SKM-1 (cell line): ENCODE measurements at regions not wholly inside any gene's neighbourhood (a gene's known extent, or its start where the extent isn't known, plus 50 kb on each side); places are given as distances from the start of the nearest gene placed in this dataset.
A peak's percentile ranks its signal among the peaks of the same experiment; 100 is the strongest.
"Not testable (repeated sequence)": the region's sequence is repeated elsewhere in the genome, so short reads cannot be mapped to it uniquely, and the experiment has no call there.

ENCODE experiments used
- DNase-seq: peaks from one replicate; lab custom pipeline; 2025; ENCODE audit not compliant: unreplicated experiment; lab: John Stamatoyannopoulos, UW

DNA sequence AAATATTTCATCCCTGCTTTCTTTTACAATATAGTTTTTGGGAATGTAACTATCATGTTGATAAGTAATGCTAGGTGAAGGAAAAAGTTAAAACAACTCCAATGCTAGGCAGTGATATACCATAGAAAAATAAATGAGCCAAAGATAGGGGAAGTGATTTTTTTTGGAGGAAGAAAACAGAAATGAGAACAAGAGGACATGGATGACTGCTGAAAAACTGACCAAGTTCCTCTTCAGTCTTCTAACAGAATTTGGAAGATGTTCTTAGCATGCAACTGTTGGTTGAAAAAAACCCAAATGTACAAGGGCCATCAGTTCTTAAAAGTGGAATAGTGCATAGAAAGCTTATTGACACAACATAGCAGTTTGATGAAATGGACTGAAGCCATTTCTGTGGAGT is 262.5 kb upstream of the STARD13 start:
- peak; percentile 51 for DNase-seq

DNA sequence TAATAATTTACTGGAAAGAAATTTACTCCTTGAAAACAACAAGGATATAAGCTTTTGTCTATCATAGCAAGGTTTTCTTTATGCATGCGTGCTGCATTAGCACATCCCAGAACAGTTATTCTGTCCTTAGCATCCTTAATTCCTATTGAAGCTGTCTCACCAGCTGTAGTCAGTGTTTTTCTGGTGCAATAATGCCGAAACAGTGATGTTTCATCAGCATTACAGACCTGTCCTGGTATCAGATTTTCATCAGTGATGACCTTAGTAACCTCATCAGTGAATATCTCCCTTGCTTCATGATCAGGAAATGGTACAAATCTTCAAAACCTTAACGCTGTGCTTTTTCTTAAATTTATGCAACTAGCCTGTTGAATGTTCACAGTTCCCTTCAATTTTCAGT is 264.7 kb upstream of the STARD13 start:
- DNase-seq, result no peak

DNA sequence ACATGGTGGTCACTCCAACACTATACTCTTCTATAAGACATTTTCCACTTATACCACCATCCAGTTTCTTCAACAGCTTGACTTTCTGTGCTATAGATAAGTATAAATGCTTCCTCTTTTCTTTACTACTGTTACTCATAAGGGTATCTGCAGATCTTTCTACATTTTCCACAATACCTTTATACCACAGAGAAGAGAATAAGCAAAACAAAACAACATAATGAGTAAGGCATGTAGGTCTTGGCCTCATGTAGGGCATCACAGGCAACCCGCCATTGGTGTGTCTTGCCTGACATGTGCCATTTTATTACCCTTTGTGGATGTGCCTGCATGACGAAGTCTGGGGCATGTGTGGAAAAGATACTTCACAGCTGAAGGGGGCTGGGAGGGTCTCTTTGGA is 265.3 kb upstream of the STARD13 start:
- no peak for DNase-seq

DNA sequence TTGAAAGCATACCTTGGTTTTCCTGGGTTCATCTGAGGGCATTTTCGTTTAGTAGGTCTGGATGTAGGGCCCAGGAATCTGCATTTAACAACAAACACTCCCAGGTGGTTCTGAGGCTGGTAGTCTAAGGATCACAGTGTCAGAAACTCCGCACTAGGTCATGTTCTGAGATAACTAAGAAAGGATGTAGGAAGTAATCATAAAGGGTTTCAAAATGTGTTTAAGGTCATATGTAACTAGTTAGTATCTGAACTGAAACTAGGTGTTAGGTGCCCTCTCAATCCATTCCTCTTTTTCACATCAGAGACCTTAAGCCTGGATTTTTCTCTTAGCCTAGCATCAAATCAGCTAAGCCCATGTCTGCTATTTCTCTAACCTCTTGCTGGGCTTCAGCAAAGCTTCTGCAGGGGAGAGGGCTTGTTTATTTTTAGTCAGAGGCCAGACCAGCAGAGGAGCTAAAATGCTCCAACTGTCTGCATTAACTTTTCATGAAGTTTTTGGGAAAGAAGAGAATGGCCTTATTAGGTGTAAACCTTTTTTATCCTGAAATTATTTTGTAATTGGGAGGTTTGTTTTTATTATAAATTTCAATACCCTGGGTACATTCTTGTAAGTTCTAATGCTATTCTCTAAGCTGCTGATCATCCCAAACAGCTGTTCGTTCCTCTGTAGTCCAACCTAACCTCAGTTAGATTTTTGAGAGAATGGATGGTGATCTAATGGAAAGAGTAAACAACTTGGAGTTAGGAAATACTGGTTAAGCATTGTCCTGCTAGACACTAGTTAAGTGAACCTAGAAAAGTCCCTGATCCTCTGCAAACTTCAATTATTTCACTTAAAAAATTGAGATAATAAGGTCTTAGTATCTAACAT is 262.8 kb upstream of the RFC3 start:
- DNase-seq, result no peak

DNA sequence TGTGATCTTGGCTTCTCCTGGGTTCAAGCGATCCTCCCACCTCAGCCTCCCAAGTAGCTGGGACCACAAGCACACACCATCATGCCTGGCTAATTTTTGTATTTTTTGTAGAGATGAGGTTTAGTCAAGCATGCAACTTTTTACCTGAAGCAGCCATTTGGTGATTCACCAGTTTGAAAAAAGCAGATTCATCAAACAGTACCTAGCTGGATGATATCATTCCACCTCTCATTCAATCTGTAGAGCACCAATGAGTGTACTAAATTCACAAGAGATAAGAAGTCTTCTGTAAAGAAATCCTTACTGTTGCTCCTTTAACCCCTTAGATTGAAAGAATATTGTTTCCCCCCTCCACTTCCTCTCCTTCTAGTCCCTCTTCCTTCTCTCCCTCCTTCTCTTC is 261.1 kb upstream of the RFC3 start:
- DNase-seq, result no peak

DNA sequence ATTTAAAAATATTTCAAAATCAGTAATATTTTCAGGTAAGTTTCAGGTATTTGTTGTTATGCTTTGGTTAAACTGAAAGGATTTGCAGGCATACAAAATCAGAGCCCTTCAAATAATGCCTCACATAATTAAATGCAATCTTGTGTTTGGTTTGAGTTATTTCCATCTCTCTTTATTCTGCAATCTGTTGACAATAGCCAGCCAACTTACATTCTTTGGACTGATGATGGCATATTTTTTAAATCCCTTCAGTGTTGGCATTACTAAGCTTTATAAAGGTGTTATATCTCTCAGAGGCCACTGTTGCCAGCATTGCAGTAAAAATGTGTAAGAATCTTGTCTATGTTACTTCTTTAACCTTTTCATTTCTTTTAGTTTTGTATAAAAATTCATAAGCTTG is 257.2 kb upstream of the RFC3 start:
- no peak for DNase-seq

DNA sequence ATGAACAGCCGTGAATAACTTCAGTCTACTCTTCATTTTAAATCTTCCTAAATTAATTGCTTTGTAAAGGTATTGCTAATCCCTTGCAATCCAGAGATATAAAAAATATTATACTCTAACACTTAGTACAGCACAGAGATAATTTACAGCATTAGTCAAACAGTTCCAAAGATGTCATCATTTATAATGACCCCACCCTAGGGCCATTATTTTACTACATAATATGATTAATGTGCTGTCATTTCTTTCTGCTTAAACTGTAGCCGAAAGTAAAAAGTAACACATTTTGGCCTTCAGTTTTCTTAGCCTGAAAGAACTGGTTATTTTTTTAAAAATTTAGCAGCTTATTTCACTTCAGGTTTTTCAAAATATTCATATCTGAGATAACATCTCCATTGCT is 256.3 kb upstream of the RFC3 start:
- DNase-seq, result no peak

DNA sequence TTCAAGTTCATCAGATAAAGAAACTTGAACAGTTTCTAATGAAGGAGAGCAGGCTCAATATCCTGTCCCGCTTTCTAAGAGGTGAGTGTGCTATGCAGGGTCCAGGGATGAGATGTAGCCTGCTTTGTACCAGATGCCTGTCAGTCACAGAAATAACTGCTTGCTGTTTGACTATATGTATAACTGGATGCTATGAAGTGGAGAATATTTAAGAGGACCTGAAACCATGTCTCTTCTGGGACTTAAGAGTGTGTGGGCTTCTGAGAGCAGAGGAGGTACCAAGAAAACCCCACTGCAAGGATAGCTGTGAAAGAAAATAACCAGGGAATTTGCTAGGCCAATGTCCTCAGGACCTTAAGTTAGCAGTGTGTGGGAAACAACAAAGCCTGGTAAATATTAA is 246.3 kb upstream of the RFC3 start:
- DNase-seq, result no peak

DNA sequence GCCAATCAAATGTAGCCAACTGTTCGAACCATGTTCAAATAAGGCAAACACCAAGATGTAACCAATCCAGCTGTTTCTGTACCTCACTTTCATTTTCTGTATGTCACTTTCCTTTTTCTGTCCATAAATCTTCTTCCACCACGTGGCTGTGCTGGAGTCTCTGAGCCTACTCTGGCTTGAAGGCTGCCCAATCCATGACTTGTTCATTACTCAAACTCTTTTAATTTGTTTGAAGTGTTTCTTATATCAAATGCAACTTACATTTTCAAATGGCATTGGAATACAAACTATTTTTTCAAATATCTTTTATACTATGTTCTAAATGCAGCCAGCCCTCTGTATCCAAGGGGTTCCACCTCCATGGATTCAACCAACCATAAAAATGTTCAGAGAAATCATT is 245.6 kb upstream of the RFC3 start:
- not testable (repeated sequence) for DNase-seq

DNA sequence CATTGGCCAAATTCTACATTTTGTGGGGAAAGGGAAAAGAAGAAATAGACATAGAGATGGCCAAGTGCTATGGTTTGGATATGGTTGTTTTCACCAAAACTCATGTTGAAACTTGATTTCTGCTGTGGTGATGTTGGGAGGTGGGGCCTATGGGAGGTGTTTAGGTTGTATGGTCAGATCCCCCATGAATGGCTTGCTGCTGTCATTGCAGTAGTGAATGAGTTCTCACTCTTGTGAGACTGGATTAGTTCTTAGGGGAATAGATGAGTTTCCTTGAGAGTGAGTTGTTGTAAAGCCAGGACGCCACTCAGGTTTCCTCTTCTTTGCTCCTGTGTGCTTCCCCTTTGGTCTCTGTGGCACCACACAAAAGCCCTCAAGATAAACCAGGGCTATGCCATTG is 242.6 kb upstream of the RFC3 start:
- DNase-seq, result no peak

DNA sequence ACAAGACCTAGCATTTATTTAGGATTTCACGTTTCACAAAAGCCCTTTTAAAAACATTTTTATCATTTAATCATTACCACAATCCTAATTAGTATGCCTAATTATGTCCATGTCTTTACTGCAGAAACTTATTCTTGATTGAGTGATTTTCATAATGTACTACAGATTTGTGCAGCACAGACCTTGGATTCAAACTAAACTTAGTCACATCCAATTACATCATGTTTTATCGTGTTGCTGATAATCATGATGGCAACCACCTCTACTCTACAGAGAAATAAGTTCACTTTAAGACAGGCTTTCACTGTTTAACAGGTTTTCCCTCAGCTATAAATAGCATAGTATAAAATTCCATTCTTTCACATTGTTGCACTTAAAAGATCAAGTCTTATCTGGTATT is 240.9 kb upstream of the RFC3 start:
- DNase-seq, result no peak

DNA sequence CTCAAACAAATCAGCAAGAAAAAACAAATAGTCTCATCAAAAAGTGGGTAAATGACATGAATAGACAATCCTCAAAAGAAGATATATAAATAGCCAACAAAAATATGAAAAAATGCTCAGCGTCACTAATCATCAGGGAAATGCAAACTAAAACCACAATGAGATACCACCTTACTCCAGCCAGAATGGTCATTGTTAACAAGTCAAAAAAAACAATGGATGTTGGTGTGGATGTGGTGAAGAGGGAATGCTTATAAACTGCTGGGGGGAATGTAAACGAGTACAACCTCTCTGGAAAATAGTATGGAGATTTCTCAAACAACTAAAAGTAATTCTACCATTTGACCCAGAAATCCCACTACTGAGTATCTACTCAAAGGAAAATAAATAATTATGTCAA is 239.2 kb upstream of the RFC3 start:
- DNase-seq, result no peak

DNA sequence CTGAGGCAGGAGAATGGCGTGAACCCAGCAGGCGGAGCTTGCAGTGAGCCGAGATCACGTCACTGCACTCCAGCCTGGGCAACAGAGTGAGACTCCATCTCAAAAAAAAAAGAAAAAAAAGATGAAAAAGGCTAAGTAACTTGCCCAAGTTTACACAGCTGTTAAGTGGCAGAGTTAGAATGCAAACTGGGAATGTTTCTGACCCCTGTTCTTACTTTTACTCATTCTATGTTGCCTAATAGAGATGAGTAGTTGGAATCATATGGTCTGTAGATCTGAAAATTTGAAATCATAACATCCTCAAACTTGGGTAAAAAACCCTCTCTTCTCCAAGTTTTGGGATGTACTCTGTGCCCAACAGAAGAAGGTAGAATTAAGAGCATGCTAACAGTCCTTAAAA is 235.8 kb upstream of the RFC3 start:
- no peak for DNase-seq

DNA sequence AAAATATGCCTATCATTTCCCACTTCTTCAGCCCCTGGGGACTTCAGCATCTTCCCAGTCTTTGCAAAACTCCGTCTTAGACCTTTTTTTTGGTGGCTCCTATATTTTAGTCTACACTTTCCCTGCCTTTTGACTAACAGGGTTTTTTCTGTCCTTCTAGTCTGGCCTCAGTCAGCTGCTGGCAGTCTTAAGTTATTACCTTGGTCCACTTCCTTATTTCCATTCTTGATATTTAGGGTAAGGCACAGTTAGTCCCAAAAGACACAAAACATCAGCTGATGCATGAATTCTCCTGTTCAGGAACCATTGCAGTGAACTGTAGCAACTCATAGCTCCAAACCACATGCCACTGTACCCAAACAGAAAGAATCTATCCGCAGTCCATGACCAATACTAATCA is 234.6 kb upstream of the RFC3 start:
- no peak for DNase-seq

DNA sequence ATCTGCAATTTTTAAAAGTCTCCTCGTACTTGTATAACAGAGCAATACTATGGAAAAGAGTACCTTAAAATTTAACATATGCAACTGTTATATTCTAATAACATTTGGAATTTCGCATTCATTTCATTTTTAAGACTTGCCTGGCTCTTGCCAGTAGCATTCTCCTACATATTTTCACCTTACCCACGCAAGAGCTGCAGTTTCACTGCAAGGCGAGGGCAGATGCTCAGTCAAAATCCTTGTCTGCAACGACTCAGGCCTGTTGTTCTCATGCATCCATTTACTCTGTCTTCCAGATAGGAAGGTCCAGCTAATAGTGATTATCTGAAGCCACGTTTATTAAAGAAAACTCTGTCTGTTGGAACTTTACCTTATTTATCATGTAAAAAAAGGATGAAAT is 227.0 kb upstream of the RFC3 start:
- no peak for DNase-seq

DNA sequence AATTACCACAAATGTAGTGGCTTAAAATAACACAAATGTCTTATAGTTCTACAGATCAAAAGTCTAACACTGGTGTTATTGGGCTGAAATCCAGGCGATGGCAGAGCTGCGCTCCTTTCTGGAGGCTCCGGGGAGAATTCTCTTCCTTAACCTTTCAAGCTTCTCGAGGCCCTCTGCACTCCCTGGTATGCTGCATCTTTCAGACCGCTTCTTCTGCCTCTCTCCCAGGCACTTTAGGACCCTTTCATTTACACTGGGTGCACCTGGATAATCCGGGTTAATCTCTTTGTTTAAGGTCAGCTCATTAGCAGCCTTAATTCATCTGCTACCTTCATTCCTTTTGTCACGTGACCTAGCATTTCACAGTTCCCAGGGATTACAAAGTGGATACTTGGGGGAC is 211.3 kb upstream of the RFC3 start:
- DNase-seq, result no peak

DNA sequence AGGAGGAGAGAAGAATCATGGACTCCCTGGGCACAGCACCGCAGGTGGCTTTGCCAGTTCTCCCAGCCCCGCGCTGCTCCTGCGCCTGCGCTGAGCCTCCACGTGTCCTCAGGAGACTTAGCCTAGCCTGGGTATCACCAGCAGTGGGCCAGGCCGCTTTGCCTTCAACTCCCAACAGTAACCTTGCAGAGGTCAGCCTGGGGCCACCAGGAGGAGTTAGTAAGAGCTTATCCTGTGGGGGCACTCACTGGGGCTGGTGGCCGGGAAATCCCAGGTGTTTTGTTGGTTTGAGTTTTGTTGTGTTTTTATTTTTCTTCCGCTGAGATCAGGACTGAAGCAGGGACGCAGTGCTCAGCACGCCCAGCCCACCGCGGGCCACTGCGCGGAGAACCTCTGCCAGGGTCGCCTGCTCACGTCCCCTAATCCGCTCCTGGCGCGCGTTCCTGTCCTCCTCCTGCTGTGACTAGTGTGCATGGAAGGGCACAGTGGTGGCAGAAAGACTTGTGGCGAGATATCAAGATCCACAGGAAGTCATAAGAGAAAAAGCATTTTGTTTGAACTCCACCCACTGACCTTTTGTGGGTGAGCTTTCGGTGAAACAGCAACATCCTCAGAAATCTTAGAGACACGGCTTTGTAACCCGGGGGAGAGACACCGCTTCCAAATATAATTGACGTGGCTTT is 207.4 kb upstream of the RFC3 start:
- DNase-seq, result no peak

DNA sequence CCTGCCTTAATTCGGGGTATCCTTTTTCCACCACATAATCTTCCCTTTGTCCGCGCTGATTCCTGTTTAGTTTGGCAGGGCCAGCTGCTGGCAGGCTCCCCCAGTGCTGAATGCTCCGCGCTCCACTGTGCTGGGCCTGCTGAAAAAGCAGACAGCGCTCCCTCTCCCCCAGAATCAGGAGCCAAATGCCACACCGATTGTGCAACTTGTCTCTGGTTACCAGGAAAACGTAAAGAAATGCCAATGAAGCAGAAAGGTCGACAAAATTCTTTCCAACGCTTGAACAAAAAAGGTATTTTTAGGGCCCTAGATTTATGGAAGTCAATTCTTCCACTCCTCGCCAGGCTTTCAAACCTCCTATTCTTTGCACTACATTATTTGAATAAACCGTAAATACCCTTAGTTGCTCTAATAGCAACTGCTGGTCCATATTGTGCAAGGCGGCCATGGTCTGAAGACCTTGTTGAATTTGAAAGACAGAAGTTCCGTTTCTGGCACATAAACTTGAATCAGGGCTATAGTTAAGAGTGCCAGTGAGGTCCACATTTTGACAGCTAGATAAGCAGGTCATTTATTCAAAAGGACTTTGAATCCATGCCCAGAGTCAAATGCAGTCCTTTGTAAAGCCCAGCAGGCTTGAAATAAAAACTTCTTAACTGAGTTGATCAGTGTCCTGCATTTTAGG is 206.7 kb upstream of the RFC3 start:
- DNase-seq, result no peak

DNA sequence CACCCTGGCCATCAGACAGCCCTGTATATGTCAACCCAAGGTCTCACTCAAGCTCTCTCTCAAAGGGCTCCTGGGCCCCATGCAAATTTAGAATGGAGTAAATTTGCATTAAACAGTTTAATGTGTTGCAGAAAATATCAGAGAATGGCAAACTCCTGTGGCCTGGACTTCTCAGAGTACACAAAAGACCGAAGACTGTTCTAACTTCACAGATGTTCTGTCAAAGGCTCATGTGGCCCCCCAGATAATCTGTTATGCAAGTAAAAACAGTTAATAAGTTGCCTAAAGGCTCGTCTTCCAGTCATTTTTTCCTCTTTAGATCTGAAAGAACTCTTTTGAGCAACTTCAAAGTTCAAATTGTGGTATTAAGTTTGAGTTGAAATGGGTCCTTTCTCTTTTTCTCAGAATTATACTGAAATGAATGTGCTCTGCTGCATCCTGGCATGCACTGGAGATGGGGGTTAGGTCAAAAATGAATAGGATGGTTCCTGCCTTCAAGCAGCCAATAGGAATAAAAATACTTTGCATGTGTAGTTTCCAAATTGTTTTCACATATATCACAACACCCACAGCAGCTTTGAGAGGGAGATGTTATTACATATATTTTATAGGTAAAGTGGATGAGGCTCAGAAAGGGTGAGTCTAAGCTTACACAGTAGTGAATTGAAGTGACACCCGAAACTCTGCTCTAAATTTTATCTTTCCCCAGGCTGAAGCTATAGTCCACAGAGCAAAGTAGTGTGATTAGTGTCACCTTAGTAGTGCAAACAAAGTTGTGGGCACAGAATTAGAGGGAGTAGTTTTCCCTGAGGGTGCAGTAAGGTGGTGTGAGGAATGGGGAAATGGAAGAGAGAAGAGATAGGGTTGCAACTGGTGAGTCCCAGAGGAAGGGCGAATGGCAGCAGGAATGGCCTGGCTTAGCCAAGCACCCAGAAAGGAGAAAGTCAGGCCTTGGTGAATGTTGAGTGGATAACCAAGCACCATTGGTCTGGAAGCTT is 205.0 kb upstream of the RFC3 start:
- no peak for DNase-seq

DNA sequence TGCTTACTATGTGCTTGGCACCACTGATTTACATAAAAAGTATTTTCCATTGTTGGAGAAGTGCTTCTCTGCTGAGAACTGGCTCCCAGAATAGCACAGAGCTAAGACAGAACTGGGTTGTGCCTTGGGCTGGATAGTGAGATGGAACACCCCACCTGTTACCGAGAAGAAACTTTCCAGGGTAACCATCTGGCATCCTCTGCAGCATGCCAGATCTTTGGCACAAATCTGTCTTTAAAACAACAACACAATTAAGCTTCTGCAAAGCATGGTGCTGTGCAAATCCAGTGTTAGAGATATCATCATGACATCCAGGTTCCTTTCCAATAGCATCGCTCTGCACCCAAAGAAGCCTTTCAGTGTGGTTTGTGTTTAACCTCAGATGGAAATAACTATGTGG is 202.5 kb upstream of the RFC3 start:
- no peak for DNase-seq

DNA sequence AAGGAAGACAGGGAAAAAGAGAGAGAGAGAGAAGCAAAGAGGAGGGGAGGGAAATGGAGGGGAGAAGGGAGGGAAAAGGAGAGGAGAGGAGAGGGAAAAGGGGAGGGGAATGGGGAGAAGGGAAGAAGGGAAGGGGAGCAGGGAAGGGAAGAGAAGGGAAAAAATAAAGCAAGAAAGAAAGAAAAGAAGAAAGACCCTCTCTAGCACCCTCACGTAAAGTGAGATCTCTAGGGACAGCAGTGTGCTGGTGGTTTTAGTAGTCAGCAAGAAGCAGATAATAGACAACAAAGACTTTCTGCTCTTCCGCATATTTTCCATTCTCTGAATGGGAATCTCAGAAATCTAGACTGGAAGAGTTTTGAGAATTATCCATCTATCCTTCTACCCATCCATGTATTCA is 201.8 kb upstream of the RFC3 start:
- no peak for DNase-seq
